ENCODE measurements at regions not wholly inside any gene's neighbourhood (a gene's known extent, or its start where the extent isn't known, plus 50 kb on each side); places are given as distances from the start of the nearest gene placed in this dataset.

DNA sequence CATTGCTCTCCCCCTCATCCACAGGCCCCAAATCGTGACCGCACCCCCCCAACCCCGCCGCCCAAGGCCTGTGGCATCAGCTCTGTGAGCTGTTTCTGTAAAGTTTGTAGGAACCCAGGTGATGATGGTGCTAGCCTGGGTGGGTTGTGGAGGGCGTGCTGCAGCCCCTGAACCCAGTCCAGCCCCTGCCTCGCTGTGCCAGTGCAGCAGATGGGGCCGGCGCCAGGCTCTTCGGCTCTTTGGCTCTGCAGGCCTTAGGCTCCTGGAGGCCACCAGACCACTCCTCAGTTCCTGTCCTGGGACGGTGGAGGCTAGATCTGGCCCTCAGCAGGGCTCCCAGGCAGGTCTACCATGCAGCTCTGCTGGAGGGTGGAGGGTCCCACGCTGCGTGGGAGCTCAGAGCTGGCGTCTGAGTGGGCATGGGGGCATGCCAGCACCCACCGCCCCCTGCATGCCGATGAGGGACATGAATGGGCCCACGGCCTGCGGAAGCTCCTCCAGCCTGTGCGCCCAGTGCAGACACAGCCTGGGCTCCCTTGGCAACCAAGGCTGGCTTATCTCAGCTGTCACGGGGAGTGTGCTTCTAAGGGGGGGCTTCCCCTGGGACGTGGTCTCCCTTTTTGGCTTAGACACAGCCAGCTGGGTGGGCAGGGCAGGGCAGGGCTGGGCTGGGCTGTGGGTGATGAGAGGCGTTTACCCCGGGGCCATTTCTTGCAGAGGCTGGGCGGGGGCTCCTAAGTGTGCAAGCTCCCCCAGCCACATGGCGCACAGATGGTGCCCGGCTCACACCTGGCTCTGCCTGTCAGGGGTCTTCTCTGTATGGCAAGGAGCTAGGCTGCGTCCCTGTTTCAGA is 1187.6 kb downstream of the BRD1 start:
- TF ChIP-seq, protein P1, sequence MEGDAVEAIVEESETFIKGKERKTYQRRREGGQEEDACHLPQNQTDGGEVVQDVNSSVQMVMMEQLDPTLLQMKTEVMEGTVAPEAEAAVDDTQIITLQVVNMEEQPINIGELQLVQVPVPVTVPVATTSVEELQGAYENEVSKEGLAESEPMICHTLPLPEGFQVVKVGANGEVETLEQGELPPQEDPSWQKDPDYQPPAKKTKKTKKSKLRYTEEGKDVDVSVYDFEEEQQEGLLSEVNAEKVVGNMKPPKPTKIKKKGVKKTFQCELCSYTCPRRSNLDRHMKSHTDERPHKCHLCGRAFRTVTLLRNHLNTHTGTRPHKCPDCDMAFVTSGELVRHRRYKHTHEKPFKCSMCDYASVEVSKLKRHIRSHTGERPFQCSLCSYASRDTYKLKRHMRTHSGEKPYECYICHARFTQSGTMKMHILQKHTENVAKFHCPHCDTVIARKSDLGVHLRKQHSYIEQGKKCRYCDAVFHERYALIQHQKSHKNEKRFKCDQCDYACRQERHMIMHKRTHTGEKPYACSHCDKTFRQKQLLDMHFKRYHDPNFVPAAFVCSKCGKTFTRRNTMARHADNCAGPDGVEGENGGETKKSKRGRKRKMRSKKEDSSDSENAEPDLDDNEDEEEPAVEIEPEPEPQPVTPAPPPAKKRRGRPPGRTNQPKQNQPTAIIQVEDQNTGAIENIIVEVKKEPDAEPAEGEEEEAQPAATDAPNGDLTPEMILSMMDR (IDR thresholded peaks at IDR 0.05 in 8 of 11, conservative IDR thresholded peaks at IDR 0.05 in 3 of 11) = no peak
- TF ChIP-seq POLR2A (IDR thresholded peaks at IDR 0.05) = no peak

All from spleen (tissue), 7 donors.